Omental fat pad (tissue), 3 donors: ENCODE measurements at regions not wholly inside any gene's neighbourhood (a gene's known extent, or its start where the extent isn't known, plus 50 kb on each side); places are given as distances from the start of the nearest gene placed in this dataset.
"Not testable (repeated sequence)": the region's sequence is repeated elsewhere in the genome, so short reads cannot be mapped to it uniquely, and the experiment has no call there.

Experiments
- ATAC-seq: fragments of 150-250 bp; one replicate; pipeline ENCODE4 v1.9.1; 2016; ENCODE audit warnings: mild to moderate bottlenecking, moderate library complexity; ENCODE audit not compliant: low FRiP score
- DNase-seq: peaks from one replicate; pipeline ENCODE4 v3.0.0-alpha.2; 2019; ENCODE audit warnings: low spot score
- TF ChIP-seq, protein P1 (sequence below), 3 donors: fragments of 450-650 bp; IDR thresholded peaks; one replicate each; pipeline ENCODE4 v1.5.1; 2016 to 2017; ENCODE audit warnings: antibody characterized with exemption in 3 of 3, mild to moderate bottlenecking in 3 of 3, moderate library complexity in 2 of 3

DNA sequence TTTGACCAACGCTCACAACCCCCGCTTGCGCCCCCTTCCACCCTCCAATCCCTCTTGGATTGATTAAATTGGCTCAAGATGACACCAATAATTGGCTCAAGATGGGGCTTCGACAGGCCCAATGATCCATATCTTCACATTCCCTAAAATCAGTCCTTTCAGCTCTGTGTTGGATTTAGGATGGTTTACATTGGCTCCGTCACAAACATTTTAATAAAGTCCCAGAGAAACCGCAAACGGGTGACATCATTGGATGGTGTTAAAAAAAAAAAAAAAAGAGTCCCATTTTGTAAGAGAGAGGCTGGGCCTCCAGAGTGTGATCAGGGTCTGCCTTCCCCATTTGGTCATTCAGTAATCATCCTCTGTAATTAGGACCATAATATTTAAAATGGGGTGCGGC lies 113.4 kb upstream of the MRPS22 start:
- TF ChIP-seq, protein P1, sequence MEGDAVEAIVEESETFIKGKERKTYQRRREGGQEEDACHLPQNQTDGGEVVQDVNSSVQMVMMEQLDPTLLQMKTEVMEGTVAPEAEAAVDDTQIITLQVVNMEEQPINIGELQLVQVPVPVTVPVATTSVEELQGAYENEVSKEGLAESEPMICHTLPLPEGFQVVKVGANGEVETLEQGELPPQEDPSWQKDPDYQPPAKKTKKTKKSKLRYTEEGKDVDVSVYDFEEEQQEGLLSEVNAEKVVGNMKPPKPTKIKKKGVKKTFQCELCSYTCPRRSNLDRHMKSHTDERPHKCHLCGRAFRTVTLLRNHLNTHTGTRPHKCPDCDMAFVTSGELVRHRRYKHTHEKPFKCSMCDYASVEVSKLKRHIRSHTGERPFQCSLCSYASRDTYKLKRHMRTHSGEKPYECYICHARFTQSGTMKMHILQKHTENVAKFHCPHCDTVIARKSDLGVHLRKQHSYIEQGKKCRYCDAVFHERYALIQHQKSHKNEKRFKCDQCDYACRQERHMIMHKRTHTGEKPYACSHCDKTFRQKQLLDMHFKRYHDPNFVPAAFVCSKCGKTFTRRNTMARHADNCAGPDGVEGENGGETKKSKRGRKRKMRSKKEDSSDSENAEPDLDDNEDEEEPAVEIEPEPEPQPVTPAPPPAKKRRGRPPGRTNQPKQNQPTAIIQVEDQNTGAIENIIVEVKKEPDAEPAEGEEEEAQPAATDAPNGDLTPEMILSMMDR (IDR thresholded peaks at IDR 0.05) = no peak
- DNase-seq = no peak
- ATAC-seq = no peak

DNA sequence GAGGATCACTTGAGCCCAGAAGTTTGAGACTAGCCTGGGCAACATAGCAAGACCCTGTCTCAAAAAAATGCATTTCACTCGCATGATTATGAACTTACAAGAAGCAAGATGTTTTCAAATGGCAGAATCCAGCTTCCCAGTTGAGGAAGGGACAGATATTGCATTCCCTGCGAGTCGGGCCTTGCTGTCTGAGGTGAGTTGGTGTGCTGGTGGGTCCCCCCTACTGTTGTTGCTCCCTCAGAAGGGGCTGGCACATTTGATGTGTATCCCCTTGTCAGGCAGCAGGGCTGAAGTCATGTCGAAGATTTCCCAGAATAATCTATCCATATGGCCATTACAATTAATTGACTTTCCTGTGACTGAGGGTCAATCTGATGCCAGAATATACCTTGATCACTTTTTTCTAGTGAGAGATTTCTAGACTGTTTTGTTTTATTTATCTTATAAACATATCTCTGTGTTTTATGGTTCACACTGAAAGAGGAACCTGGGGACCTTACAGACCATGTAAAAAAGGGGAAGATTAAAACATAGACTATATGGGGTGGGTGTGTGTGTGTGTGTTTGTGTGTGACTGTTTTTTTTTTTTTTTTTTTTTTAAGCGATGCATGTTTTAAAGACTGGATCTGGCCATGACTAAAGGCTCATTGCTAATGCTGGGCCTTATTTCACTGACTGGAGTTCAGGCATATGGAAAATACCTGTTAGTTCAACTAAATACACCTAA lies 112.1 kb upstream of the MRPS22 start:
- DNase-seq (no peak), ATAC-seq (no peak)
- TF ChIP-seq, protein P1 (IDR thresholded peaks at IDR 0.05) = no peak

DNA sequence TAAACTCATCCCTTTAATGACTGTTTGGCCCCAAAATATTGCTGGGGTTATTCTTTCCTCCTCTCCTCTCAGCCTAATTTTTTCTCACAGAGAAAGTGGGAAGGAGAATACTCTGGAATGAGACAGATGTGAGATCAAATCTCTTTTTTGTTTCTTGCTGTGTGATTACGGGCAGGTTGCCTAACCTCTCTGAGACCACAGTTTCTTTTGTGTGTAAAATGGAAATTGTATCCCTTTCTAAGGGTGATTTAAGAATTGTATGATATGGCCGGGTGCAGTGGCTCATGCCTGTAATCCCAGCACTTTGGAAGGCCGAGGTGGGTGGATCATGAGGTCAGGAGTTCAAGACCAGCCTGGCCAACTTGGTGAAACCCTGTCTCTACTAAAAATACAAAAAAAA lies 111.5 kb upstream of the MRPS22 start:
- not testable (repeated sequence) for ATAC-seq, DNase-seq

DNA sequence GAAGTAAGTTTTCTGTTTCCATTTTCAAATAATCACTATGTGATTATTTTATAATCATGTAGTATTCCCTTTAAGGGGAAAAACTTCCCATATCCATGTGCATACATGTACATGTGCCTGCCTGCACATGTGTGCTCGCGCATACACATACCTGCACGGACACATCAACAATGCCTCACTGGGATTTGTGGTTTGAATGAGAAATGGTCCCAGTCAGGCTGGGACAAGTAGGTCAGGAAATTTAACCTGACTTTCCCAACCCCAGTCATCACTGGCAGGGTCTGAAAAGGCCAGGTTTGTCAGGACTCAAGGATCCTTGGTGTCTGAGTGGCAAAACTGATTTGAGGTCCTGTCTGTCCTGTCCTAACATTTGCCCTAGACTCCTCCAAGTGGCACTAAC lies 109.3 kb upstream of the MRPS22 start:
- DNase-seq (no peak), ATAC-seq (no peak)
- TF ChIP-seq, protein P1 (IDR thresholded peaks at IDR 0.05) = no peak

DNA sequence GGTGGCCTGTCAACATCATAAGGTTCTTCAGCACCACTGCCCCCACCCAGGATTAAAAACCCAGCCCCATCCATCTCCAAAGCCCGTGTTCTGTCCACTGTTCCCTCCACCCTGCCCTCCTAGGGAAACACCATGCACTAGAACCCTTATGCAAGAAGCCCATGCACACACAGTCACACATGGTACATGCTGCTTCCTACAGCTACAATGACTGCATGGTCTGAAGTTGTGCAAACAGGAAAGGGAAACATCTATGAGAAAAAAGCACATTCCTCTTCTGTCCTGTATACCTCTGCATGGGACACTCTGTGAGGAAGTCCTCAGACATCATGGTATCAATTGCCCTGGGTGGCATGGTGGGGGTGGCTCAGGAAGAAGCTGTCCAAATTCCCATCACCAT lies 108.6 kb upstream of the MRPS22 start:
- TF ChIP-seq, protein P1 (IDR thresholded peaks at IDR 0.05) = no peak
- ATAC-seq = no peak

DNA sequence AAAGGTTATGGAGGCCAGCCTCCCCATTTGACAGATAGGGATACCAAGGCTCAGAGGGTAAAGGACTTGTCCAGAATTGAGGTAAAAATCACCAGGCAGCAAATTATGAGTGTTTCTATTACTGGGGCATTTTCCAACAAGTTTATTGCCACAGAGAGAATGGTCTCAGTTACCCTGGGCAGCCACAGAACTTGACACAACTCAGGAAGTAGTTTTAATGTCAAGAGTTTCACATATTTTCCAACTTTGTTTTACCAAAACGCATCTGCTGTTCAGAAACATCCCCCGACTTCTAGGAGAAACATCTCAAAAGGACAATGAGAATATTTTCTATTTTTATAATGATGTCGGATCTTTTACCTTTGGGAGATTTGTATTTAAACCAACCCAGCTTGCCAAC lies 107.5 kb upstream of the MRPS22 start:
- DNase-seq (no peak), ATAC-seq (no peak)
- TF ChIP-seq, protein P1 (IDR thresholded peaks at IDR 0.05) = no peak

More for the DNA sequence above, 108.6 kb upstream of the MRPS22 start:
- DNase-seq = no peak

DNA sequence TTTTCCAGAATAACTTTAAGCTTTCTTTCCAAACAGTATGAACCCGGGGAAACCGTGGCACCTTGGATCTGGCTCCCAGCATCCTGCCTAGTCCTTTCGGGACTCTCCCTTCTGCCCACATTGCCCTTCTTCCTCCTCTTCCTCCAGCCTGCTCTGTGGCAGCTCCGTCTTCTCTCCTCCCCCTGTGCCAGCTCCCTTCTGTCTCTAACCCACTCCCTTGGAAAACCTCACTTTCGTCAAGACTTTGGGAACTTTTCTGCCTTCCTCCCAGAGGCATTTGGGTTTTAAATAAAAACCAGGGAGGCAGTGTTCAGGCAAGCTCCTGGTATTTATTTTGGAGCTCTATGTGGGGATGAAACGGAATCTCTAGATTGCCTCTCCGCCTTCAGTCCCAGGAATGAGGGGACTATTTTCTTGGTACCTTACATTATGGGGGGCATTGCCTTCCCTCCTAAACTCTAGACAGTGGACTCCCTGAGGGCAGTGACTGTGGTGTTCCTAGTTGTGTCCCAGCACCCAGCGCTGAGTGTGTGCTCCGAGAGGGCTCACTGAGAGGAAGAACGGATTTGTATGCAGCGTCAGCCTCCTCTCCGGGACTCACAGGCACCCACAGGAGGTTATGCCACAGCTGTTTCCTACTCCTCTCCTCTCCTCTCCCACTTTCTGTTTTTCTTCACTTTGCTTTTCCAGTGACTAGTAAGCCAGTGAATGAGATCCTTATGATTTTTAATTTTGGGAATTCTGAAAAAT lies 105.4 kb upstream of the MRPS22 start:
- DNase-seq (no peak), ATAC-seq (no peak)
- TF ChIP-seq, protein P1 (IDR thresholded peaks at IDR 0.05) = no peak
